T-helper 22 cell (primary cell): ENCODE measurements at regions not wholly inside any gene's neighbourhood (a gene's known extent, or its start where the extent isn't known, plus 50 kb on each side); places are given as distances from the start of the nearest gene placed in this dataset.
A peak's percentile ranks its signal among the peaks of the same experiment; 100 is the strongest.

ENCODE experiments used
- DNase-seq: peaks from one replicate; pipeline ENCODE4 v3.0.0-alpha.2; 2020; ENCODE audit warnings: low read depth

DNA sequence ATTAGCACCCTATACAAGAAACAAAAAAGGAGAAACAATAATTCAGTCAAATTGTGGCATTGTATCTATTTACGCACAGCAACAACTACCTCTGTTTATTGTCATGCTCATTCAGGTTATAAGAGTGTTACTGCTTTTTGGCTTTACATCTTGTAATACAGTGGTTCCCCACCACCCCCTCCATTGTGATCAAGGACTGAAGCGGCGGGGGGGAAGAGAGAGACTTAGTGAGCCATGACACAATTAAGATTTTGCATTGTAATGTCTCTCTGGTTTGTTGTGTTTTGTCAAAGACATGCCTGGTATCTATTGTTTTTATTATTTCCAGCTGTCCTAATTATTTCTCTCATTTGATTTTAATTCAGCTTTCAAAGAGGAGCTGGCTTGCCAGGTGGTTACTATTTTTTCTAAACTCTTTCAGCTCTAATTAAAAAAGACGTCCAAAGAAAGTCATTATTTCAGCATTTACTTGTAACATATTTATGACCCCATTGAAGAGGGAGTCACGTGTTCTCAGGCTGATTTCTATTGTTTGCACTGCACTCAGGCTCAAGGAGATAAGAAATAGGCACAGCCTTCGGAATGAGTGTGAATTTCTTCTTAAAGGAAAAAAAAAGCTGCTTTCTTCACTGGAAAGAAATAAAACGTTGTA lies 234.4 kb upstream of the TBL1XR1 start:
- no peak for DNase-seq

GRCh38 chr3:177435301-177435700 lies 238.0 kb upstream of the TBL1XR1 start:
- DNase-seq: no peak

- DNase-seq: no peak
Measured at GRCh38 chr3:177437513-177438337, 240.4 kb upstream of the TBL1XR1 start.

DNA sequence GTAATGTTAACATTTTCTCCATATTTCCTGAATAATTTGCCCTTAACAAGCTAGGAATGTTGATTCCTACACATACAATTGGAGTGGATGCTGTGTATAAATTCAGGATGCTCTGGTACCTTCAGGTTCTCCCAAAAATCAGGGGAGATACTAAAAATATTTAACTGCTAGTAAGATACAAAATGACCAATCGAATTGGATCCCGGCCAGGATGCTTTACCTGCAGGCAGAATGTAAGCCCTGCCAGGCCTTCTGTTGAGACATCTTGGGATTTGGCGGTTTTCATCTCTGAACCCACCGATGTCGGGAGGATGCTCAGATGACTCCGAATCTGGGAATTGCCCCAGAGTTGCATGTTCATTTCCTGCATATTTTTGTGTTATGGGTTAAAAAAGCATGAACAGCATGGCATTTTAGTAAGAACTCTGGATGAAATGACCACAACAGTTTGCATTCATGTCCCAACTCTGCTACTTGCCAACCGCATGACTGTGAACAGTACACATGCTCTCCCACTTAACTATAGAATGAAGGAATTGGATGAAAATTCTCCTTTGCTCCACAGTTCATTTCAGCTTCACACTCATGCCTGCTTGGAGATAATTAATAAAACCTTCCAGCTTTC lies 241.4 kb upstream of the TBL1XR1 start:
- no peak for DNase-seq

GRCh38 chr3:177439694-177440269 lies 242.5 kb upstream of the TBL1XR1 start:
- no peak for DNase-seq

- DNase-seq: no peak
Measured at GRCh38 chr3:177440456-177441104, 243.3 kb upstream of the TBL1XR1 start.

- no peak for DNase-seq
Measured at GRCh38 chr3:177441276-177441812, 244.1 kb upstream of the TBL1XR1 start.

GRCh38 chr3:177441813-177442646 lies 244.7 kb upstream of the TBL1XR1 start:
- DNase-seq: no peak

DNA sequence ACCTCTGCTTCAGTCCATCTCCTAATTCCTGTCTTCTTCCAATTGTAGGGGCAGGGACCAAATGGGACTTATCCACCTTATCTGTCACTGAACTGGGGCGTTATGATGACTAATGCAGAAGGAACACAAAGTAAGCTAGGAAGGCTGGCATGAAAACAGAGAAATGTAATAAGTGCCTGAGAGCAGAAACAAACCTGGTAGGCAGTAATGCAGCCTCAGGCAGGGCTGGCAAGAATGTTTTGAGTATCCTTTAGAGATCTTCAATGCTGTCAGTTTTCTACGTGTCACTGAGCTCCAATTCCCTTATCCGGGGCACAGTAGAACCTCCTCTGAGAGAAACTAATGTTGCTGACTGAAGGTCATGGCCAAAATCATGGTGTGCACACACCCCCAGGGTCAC lies 246.2 kb upstream of the TBL1XR1 start:
- no peak for DNase-seq

DNA sequence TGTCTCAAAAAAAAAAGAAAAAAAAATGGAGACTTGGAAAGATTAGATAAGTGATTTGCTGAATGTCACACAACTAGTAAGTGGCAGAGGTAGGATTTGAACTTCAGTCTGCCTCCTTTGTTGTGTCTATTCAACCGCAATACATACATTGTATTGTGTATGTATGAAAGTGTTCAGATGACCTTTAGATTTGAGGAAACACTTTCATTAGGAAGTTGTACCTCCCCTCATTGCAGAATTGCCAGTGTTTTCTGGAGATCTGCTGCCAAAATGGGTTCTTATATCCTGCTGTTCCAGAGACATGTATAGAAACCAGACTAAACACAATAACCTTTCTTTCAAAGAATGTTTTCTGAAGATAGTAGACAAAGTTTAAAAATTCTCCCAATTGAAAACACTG lies 247.4 kb upstream of the TBL1XR1 start:
- no peak for DNase-seq

GRCh38 chr3:177445549-177445948 lies 248.3 kb upstream of the TBL1XR1 start:
- DNase-seq: no peak

DNA sequence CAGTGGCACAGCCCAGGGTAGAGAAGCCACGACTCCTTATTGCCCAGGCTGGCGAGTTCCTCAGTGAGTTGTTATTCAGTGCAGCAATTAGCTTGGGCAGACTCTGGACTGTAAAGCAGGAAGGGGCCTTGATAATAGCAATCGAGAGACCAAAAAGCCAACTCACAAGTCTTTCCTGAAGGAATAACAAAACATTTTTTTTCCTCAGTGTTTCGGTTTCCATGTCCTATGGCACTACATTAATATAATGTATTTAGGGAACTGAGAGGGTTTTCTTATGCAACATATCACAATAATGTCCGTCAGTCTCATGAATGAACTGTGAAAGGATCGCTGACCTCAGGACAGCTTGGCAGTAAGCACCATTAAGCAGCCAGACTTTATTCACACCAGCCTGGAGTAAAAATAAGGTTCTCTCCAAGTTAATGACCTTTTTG lies 248.9 kb upstream of the TBL1XR1 start:
- DNase-seq: no peak

GRCh38 chr3:177447938-177448337 lies 250.7 kb upstream of the TBL1XR1 start:
- no peak for DNase-seq

- no peak for DNase-seq
Measured at GRCh38 chr3:177448987-177449359, 251.7 kb upstream of the TBL1XR1 start.

DNA sequence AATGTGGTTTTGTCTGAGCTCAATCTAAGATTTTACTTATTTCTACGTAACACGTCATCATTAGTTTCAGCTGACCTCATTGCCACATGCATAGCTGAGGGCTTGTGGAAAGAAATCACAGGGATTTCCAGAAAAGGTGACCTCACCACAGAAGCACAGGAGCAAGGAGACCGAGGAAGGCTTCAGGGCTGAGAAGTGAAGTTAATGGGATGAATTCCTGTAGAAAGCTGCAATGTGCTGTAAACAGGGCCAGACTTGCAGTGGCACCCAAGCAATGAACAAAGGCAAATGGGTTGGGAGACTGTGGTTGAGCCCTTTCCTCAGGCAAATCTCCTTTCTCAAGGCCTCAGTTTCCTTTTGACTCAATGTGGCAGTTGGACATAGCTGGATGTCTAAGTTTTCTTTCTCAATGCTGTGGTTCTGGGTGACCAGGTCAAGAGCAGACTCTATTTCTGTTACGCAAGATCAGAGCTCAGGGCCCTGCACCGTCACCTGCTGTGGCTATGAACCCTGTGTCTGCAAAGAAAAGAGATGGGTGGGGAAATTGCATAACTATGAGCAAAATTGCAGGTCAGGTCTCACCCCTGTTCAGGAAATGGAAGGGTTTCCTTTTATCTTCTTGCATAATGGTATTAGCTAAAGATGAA lies 252.2 kb upstream of the TBL1XR1 start:
- peak; percentile 11 for DNase-seq

DNA sequence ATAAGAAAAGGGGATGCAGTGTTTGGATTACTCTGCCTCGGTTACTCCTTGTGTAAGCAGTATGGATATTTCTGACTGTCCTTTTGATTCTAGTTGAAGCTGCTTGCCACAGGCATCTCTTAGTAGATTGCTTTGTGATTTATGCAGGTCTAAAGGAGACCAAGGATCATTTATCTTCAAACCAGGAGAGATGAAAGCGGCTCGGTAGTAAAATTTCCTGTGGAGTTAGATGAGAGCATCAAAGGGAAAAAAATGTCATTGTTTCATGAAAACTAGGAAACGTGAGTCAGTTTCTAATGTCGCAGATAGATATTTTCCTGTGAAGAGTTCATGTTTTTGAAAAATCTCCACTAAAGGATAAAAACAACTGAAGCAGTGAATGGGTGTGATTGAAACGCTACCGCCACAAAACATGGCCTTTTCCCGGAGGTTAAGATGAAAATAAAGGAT lies 254.0 kb upstream of the TBL1XR1 start:
- no peak for DNase-seq

DNA sequence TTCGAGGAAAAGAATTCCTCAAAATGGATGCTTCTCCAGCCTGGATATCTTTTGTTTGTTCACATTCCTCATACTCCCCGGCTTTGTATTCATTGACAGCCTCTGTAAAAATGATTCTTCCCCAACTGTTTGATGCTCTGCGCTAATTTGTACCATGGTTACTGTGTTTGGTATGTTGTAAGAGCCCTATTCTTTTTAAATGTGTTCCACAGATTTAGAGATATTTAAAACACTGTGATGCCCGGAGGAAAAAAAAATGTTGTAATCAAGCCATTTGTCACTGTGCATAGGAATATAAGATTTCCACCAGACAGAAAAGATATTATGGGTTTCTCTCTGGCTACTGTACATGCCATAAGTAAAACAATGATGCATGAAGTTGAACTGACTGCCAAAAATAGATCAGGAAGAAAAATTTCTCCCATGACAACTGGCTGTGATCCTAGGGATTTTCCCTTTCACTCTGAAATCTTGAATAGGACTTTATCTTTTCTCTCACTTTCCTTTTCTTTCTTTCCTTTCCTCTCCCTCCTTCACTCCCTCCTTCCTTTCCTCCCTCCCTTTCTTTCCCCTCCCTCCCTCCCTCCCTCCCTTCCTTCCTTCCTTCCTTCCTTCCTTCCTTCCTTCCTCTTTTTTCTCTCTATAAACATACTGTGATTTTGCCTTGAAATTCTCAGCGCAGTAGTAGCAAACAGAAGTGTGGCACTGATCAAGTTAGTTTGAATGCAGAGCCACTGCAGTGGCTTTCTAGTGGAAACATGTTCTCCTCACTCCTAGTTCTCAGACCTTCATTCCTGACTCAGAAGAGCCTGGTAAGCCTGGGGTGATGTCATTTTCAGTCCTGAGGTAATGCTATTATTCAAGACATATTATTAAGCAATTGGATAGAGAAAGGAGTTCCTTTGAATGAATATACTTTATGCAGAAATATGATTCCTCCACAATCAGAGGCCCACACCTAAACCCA lies 254.9 kb upstream of the TBL1XR1 start:
- DNase-seq: no peak

DNA sequence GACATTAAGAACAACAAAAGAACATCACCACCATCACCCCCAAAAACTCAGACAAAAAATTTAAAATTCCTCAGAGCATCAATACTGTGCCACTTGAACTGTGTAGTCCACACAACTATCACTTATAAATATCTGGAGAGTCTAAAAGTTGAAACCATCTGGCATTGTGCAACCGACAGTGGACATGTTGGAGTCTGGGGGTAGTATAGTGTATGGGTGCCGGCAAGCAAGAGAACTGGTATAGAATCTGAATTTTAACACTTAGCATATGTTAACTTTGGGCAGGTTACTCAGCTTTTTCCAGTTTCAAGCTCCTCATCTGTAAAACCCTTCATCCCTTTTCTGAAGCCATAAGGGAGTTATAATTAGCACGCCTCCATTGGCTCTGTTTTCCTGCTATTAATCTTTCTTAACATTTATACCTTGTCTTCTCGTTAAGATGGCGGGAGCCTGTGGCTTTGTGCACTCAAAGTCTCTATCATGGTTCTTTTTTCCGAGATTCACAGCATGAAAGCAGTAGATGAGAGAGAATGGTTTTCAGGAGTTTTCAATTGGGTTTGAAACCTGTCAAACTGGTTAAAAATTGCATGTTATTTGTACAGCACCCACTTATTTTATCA lies 255.7 kb upstream of the TBL1XR1 start:
- DNase-seq: no peak

DNA sequence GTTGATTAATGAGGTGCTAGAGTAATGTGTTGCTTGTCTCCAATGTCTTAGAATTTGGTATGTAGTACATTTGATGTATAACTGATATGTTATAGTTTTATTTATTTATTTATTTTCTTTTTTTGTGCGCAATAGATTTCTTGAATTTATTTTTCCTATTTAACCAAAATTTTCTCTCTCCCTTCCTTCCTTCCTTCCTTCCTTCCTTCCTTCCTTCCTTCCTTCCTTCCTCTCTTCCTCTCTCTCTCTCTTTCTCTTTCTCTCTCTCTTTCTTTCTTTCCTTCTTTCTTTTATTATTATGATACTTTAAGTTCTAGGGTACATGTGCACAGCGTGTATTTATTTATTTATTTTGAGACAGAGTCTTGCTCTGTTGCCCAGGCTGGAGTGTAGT lies 256.2 kb upstream of the TBL1XR1 start:
- no peak for DNase-seq
